Central memory CD8-positive, alpha-beta T cell (primary cell): ENCODE measurements at regions not wholly inside any gene's neighbourhood (a gene's known extent, or its start where the extent isn't known, plus 50 kb on each side); places are given as distances from the start of the nearest gene placed in this dataset.
A peak's percentile ranks its signal among the peaks of the same experiment; 100 is the strongest.

Source experiments
- ATAC-seq: fragments of 150-1000 bp; cut with Tn5 transposase; replicated peaks from 2 replicates; pipeline ENCODE4 v1.10.0; 2022; ENCODE audit warnings: mild to moderate bottlenecking, moderate FRiP score, moderate number of reproducible peaks; ENCODE audit not compliant: poor library complexity, severe bottlenecking; ENCODE audit errors: extremely low read depth
- DNase-seq, 2 donors: peaks; one replicate each; pipeline ENCODE4 v3.0.0; 2021; ENCODE audit warnings: low spot score in 2 of 2
- H3K27ac Mint-ChIP-seq: one replicate; pipeline ENCODE4 v1.8.0; 2022; ENCODE audit warnings: low read depth, mild to moderate bottlenecking, moderate library complexity, mixed read lengths
- H3K27me3 Mint-ChIP-seq: one replicate; pipeline ENCODE4 v1.8.0; 2022; ENCODE audit warnings: mixed read lengths
- H3K36me3 Mint-ChIP-seq: one replicate; pipeline ENCODE4 v1.8.0; 2022; ENCODE audit warnings: mild to moderate bottlenecking, moderate library complexity, mixed read lengths; ENCODE audit not compliant: insufficient read depth
- H3K4me1 Mint-ChIP-seq: one replicate; pipeline ENCODE4 v1.8.0; 2022; ENCODE audit warnings: mixed read lengths
- H3K4me3 Mint-ChIP-seq: one replicate; pipeline ENCODE4 v1.8.0; 2022; ENCODE audit warnings: mild to moderate bottlenecking, moderate library complexity, mixed read lengths
- H3K9me3 Mint-ChIP-seq: one replicate; pipeline ENCODE4 v1.8.0; 2022; ENCODE audit warnings: mixed read lengths

DNA sequence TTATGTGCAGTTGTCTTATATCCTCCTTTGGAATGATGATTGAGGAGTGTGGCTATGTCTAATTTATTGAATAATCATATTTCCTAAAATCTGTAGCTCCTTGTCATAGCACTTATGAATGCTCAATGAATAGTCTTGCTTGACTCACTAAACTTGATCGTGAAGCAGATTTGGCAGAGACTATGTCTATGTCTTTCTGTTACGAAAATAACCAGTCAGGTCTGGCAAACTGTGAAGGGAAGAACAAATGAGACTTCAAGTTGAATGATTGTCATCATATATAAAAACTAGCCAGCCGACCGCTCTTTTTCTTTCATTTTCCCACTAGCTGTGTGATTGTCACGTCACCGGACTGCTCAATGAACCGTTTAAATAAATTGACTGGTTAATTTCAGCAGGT, 1303.9 kb upstream of the GJE1 start:
- H3K4me1 Mint-ChIP-seq: no peaks in the 10 kb centered on the region
- H3K36me3 Mint-ChIP-seq: peaks cover 2% of the 10 kb centered on the region
- DNase-seq (no peak), ATAC-seq (no peak)
- no peak overlapping the region for H3K27ac Mint-ChIP-seq
- H3K9me3 Mint-ChIP-seq: no peaks in the 10 kb centered on the region
- no peaks in the 10 kb centered on the region for H3K27me3 Mint-ChIP-seq
- H3K4me3 Mint-ChIP-seq: no peak overlapping the region

DNA sequence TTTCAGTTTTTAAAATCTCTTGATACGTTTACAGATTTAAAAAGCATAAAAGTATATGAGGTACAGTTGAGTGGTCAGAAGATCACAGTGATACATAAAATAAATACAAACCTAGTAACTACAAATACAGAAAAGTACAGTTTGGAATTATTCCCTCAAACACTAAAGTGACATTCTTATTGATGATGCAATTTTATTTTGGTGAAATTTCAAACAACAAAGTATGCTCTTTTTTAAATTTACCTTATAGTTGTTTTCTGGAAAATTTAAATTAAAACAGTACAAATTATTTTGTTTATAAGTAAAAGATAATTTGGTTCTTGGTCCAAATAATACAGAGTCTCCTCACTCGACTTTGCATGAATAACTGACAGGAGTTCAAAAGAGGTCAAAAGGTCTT, 1305.1 kb upstream of the GJE1 start:
- H3K27ac Mint-ChIP-seq: no peak overlapping the region
- ATAC-seq: no peak
- H3K4me1 Mint-ChIP-seq: no peaks in the 10 kb centered on the region
- H3K36me3 Mint-ChIP-seq: no peaks in the 10 kb centered on the region
- H3K27me3 Mint-ChIP-seq: no peaks in the 10 kb centered on the region
- H3K9me3 Mint-ChIP-seq: no peaks in the 10 kb centered on the region
- DNase-seq: no peak
- no peak overlapping the region for H3K4me3 Mint-ChIP-seq

DNA sequence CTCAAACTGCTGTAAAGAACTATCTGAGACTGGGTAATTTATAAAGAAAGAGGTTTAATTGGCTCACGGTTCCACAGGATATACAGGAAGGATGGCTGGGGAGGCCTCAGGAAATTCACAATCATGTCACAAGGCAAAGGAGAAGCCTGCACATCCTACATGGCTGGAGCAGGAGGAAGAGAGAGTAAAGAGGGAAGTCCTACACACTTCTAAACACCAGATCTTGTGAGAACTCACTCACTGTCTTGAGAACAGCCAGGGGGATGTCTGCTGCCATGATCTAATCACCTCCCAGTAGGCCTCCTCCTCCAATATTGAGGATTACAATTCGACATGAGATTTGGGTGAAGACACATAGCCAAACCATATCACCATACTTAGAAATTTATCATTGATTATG, 1307.0 kb upstream of the GJE1 start:
- Mint-ChIP-seq H3K9me3 (no peaks in the 10 kb centered on the region), H3K27ac (no peak overlapping the region), H3K27me3 (no peaks in the 10 kb centered on the region), H3K4me3 (no peak overlapping the region), H3K4me1 (no peaks in the 10 kb centered on the region), H3K36me3 (no peaks in the 10 kb centered on the region)
- no peak for ATAC-seq
- no peak for DNase-seq

DNA sequence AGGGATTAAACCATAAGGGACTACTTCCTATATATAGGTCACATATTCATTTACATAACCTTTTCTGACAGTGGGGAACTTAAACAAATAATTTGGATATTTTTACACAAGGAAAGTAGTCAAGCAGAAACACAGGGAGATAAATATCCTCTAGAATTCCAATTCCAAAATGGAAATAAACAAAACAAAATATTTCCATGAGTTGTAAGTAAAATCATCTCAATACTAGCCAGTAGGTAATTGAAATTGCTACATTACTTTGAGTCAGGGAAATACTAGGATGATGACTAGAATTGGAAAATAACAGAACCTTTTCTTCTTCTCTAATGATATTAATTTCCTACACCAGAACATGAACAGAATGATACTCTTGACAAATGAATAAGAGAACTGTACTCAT, 1308.1 kb upstream of the GJE1 start:
- Mint-ChIP-seq H3K27ac (no peak overlapping the region), H3K36me3 (no peaks in the 10 kb centered on the region), H3K9me3 (no peaks in the 10 kb centered on the region), H3K27me3 (no peaks in the 10 kb centered on the region), H3K4me1 (no peaks in the 10 kb centered on the region), H3K4me3 (no peak overlapping the region)
- DNase-seq (no peak), ATAC-seq (no peak)

DNA sequence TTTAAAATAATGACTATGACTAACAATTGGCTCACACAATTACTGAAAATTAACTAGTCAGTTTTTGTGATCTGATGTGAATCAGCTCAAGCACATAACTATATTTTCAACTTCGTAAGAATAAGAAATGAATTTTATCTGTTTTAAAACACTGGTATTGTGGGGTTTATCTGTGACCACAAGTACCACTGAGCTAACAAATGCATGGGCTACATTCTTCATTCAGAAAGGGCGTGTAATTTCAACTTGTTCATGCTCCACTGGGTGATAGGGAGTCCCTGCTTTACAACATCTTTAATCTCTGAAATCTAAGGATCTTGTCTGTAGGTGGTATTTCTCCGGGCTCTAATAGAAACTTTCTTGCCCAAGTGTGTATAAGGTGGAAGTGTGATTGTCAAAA, 1311.5 kb upstream of the GJE1 start:
- no peak for ATAC-seq
- Mint-ChIP-seq H3K36me3 (no peaks in the 10 kb centered on the region), H3K4me3 (no peak overlapping the region), H3K4me1 (no peaks in the 10 kb centered on the region), H3K27me3 (no peaks in the 10 kb centered on the region), H3K27ac (no peak overlapping the region), H3K9me3 (no peaks in the 10 kb centered on the region)
- DNase-seq: no peak

DNA sequence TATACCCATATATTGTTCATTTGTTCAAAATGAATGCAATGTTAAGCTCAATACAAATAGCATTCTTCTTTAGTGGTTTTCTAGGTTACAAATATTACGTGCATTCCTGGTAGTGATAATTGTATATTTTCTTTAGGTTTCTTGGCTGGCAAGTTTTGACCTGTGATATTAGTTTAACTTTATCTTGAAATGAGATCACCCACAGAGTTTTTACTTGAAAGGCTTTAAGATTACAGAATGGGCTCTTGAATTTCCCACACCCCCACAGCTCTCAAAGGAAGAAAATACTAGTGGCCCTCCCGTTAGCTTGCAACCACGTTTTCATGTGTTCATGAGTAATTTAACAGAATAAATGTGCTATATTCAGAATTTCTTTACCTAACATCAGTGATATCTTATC, 1315.5 kb upstream of the GJE1 start:
- no peak for DNase-seq
- no peaks in the 10 kb centered on the region for H3K9me3 Mint-ChIP-seq
- H3K36me3 Mint-ChIP-seq: peaks cover 2% of the 10 kb centered on the region
- ATAC-seq: no peak
- no peaks in the 10 kb centered on the region for H3K27me3 Mint-ChIP-seq
- H3K4me3 Mint-ChIP-seq: no peak overlapping the region
- H3K4me1 Mint-ChIP-seq: no peaks in the 10 kb centered on the region
- no peak overlapping the region for H3K27ac Mint-ChIP-seq

DNA sequence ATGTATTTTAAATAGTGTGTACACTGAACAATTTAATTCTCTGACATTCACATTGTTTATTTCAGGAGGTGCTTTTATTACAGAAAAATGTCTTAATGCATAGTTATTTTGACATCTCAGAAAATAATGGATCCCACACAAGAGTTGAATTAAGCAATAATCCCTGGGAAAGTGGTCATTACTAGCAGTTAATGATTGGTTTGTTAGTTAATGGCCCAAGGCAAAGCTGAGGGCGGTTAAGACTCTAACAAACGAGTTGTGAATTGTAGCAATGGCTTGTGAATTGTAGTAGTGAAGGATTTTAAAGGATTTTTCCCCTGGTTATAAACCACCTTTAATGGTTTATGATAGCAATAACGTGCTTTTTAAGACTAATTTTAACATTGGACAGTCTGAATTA, 1316.0 kb upstream of the GJE1 start:
- no peak for DNase-seq
- no peak for ATAC-seq
- no peak overlapping the region for H3K4me3 Mint-ChIP-seq
- H3K9me3 Mint-ChIP-seq: no peaks in the 10 kb centered on the region
- H3K4me1 Mint-ChIP-seq: no peaks in the 10 kb centered on the region
- H3K27me3 Mint-ChIP-seq: no peaks in the 10 kb centered on the region
- no peak overlapping the region for H3K27ac Mint-ChIP-seq
- H3K36me3 Mint-ChIP-seq: peaks cover 2% of the 10 kb centered on the region

DNA sequence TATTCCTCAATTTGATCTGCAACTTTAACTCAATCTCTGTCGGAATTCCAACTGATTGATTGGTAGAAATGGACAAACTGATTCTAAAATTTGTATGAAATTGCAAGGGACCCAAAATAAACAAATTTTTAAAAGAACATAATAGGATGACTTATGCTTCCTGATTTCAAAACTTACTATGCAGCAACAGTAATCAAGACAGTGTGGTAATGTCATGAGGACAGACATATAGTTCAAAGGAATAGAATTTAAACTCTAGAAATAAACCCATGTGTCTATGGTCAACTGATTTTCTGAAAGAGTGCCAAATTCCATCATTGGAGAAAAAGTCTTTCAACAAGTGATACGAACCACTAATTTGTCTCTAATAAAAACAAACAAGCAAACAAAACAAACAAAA, 1320.1 kb upstream of the GJE1 start:
- H3K27me3 Mint-ChIP-seq: no peaks in the 10 kb centered on the region
- H3K27ac Mint-ChIP-seq: no peak overlapping the region
- peaks cover 2% of the 10 kb centered on the region for H3K36me3 Mint-ChIP-seq
- ATAC-seq (no peak), DNase-seq (no peak)
- no peaks in the 10 kb centered on the region for H3K9me3 Mint-ChIP-seq
- H3K4me3 Mint-ChIP-seq: no peak overlapping the region
- peaks cover 6% of the 10 kb centered on the region for H3K4me1 Mint-ChIP-seq

DNA sequence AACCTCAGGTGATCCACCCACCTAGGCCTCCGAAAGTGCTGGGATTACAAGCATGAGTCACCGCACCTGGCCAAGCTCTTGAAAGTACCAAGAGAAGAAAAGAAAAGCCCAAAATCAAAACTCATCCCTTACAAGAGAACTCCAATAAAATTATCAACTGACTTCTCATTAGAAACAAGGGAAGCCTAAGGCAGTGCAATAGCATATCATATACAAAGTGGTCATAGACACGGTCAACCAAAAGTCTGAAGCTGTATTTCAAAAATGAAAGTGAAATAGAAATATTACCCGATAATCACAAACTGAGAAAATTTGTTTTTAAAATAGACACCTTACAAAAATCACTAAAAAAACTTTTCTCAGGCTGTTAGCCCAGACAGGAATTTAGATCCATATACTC, 1321.1 kb upstream of the GJE1 start:
- H3K4me3 Mint-ChIP-seq: no peak overlapping the region
- H3K36me3 Mint-ChIP-seq: peaks cover 2% of the 10 kb centered on the region
- no peak for ATAC-seq
- peaks cover 6% of the 10 kb centered on the region for H3K4me1 Mint-ChIP-seq
- no peak overlapping the region for H3K27ac Mint-ChIP-seq
- DNase-seq: no peak
- H3K27me3 Mint-ChIP-seq: no peaks in the 10 kb centered on the region
- no peaks in the 10 kb centered on the region for H3K9me3 Mint-ChIP-seq

DNA sequence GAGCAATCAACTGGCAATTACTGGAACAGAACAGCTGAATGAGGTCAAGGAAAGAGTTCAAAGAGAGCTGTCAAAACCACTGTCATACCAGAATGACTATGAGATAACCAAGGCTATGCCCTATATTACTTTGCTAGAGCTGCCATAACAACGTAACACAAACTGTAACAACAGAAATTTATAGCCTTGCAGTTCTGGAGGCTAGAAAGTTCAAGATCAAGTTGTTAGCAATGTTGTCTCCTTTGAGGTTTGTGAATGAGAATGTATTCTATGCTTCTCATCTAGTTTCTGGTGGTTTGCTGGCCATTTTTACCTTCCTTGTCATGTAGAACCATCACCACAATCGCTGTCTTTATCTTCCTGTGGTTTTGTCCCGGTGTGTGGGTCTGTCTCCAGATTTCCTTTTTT, 1323.0 kb upstream of the GJE1 start:
- DNase-seq: no peak
- Mint-ChIP-seq H3K36me3 (peaks cover 2% of the 10 kb centered on the region), H3K9me3 (no peaks in the 10 kb centered on the region), H3K4me1 (peaks cover 6% of the 10 kb centered on the region), H3K4me3 (no peak overlapping the region), H3K27me3 (no peaks in the 10 kb centered on the region), H3K27ac (no peak overlapping the region)
- ATAC-seq: peak; percentile 14

DNA sequence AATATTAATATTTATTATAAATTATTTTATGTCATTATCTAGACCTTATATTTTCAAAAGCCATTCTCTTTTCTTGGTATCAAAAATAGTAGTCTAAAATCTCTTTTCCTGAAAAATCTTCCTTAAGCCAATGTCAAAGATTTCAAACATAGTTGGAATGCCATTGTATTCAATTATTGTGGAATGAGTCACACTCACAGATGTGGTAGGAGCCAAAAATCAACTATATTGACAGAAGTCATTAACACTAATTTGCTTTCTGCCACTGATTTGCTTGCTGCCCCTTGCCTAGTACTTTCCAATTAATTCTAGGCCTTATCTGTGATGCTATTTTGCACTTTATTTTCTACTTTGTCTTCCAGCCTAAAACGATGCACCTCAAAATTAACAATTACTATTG, 1326.3 kb upstream of the GJE1 start:
- no peak overlapping the region for H3K4me3 Mint-ChIP-seq
- H3K4me1 Mint-ChIP-seq: peaks cover 6% of the 10 kb centered on the region
- H3K27ac Mint-ChIP-seq: no peak overlapping the region
- ATAC-seq (no peak), DNase-seq (no peak)
- no peaks in the 10 kb centered on the region for H3K27me3 Mint-ChIP-seq
- H3K9me3 Mint-ChIP-seq: no peaks in the 10 kb centered on the region
- no peaks in the 10 kb centered on the region for H3K36me3 Mint-ChIP-seq

DNA sequence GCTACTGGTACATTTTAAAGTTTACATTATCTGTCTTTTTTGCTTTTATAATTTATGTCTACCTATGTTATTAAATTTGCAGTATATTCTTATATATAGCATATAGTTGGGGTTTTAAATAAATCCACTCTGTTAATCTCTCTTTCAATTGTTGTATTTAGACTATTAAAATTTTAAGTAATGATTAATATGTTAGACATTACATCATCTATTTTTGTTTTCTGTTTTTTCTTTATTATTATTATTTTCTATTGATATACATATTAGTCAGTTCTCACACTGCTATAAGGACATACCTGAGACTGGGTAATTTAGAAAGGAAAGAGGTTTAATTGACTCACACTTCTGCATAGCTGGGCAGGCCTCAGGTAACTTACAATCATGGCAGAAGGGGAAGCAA, 1338.2 kb upstream of the GJE1 start:
- H3K9me3 Mint-ChIP-seq: no peaks in the 10 kb centered on the region
- no peaks in the 10 kb centered on the region for H3K27me3 Mint-ChIP-seq
- no peaks in the 10 kb centered on the region for H3K36me3 Mint-ChIP-seq
- H3K4me3 Mint-ChIP-seq: no peak overlapping the region
- no peak overlapping the region for H3K27ac Mint-ChIP-seq
- ATAC-seq (no peak), DNase-seq (no peak)
- no peaks in the 10 kb centered on the region for H3K4me1 Mint-ChIP-seq

DNA sequence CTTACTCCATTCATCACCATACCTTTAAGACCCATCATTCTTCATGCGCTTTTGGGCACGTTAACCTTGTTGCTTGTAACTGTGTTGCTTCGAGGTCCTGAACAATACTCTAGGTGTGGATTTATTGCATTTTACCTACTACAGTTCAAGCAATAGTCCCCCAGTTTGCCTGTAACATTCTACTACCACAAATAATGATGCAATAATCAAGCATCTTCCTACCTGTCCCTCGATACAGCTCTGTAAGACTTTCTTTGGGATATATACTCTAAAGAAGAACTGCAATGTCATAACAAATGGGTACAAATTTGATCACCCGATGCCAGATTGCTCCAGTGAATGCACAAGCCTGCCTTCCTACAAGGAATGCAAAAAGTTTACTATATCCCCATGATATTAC, 1342.6 kb upstream of the GJE1 start:
- H3K4me1 Mint-ChIP-seq: no peaks in the 10 kb centered on the region
- H3K36me3 Mint-ChIP-seq: no peaks in the 10 kb centered on the region
- H3K9me3 Mint-ChIP-seq: no peaks in the 10 kb centered on the region
- DNase-seq: no peak
- H3K27me3 Mint-ChIP-seq: no peaks in the 10 kb centered on the region
- no peak for ATAC-seq
- no peak overlapping the region for H3K4me3 Mint-ChIP-seq
- H3K27ac Mint-ChIP-seq: no peak overlapping the region

DNA sequence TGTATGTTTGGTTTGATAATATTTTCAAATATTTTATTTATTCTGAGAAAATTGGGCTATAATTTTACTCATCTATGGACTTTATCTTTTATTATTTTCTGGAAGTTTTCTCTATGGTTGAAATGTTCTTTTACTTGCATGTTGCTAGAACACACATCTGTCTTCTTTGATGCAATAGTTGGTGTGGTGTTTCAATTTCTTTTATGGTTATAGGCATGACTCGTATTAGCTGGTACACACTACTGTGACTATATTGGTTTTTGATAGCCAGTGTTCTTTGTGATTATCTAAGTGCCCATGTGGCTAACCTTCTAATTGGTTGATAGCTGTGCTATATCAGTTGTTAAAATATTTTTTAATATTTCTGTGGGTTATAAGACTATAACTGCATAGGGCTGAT, 1343.3 kb upstream of the GJE1 start:
- ATAC-seq (no peak), DNase-seq (no peak)
- H3K4me1 Mint-ChIP-seq: no peaks in the 10 kb centered on the region
- no peaks in the 10 kb centered on the region for H3K36me3 Mint-ChIP-seq
- no peak overlapping the region for H3K4me3 Mint-ChIP-seq
- no peak overlapping the region for H3K27ac Mint-ChIP-seq
- no peaks in the 10 kb centered on the region for H3K9me3 Mint-ChIP-seq
- no peaks in the 10 kb centered on the region for H3K27me3 Mint-ChIP-seq
